Right lobe of liver (tissue), 6 donors: ENCODE measurements at regions not wholly inside any gene's neighbourhood (a gene's known extent, or its start where the extent isn't known, plus 50 kb on each side); places are given as distances from the start of the nearest gene placed in this dataset.
"Not testable (repeated sequence)": the region's sequence is repeated elsewhere in the genome, so short reads cannot be mapped to it uniquely, and the experiment has no call there.

Experiments used
- ATAC-seq, 4 donors: fragments of 200-7000 bp; cut with Tn5 transposase; one replicate each; pipeline ENCODE4 v1.9.1; 2020; ENCODE audit warnings: mild to moderate bottlenecking in 4 of 4, moderate library complexity in 4 of 4
- DNase-seq, 3 donors: peaks; one replicate each; pipeline ENCODE4 v3.0.0-alpha.2; 2020
- H3K27ac ChIP-seq, 3 donors: fragments of 200-600 bp; one replicate each; pipeline ENCODE4 v1.8.0; 2022
- H3K27me3 ChIP-seq, 2 donors: fragments of 200-600 bp; one replicate each; pipeline ENCODE4 v1.8.0; 2022
- H3K36me3 ChIP-seq, 4 donors: fragments of 200-600 bp; sonication (generic) in 1 of 4; one replicate each; pipeline versions ENCODE4 v1.5.1 to v1.8.0; 2017 to 2022; ENCODE audit warnings: control low read depth in 1 of 4
- H3K4me1 ChIP-seq, 4 donors: fragments of 200-600 bp; sonication (generic) in 1 of 4; one replicate each; pipeline versions ENCODE4 v1.5.1 to v1.8.0; 2017 to 2022; ENCODE audit warnings: control low read depth in 1 of 4
- H3K4me3 ChIP-seq, 3 donors: fragments of 200-600 bp; one replicate each; pipeline ENCODE4 v1.8.0; 2022
- H3K9me3 ChIP-seq, 4 donors: fragments of 200-600 bp; sonication (generic) in 1 of 4; one replicate each; pipeline versions ENCODE4 v1.5.1 to v1.8.0; 2017 to 2022; ENCODE audit warnings: control low read depth in 1 of 4
- CTCF ChIP-seq, 4 donors: fragments of 200-600 bp in 3 of 4; fragments of 450-650 bp in 1 of 4; IDR thresholded peaks; one replicate each; pipeline versions ENCODE4 v1.5.1 to v1.8.0; 2016 to 2022; ENCODE audit warnings: antibody characterized with exemption in 4 of 4, mild to moderate bottlenecking in 2 of 4
- POLR2A ChIP-seq: fragments of 450-650 bp; IDR thresholded peaks from one replicate; pipeline ENCODE4 v1.6.1; 2017; ENCODE audit warnings: antibody characterized with exemption, mild to moderate bottlenecking
- WGBS: methylation state at CpG from one replicate; pipeline ENCODE4 v1.1.6; 2018; ENCODE audit warnings: low coverage, low lambda C conversion rate; ENCODE audit not compliant: insufficient coverage; ENCODE audit errors: missing lambda C conversion rate; 5-methylcytosine and 5-hydroxymethylcytosine counted together
- intact Hi-C, 2 donors: fragments of 100-400 bp; cut with DNase I; formaldehyde crosslinking; loops; one replicate each; pipeline versions ENCODE4 v1.11.2 to v1.14.1; 2022
- donor health status: DM: no; HTN: yes; CAD: no.
- donor health status: DM: no; HTN: no; CAD: no.
- donor health status: DM: no; HTN: no; CAD: no.
- donor health status: DM: no; HTN: yes; CAD: no.
- donor health status: DM: no; HTN: yes; CAD: no.

GRCh38 chr13:30529085-30529834 lies 63.5 kb upstream of the HMGB1 start:
- Histone ChIP-seq H3K4me3 (no peak overlapping the region), H3K9me3 (no peaks in the 10 kb centered on the region), H3K4me1 (no peaks in the 10 kb centered on the region), H3K36me3 (no peaks in the 10 kb centered on the region), H3K27me3 (no peaks in the 10 kb centered on the region), H3K27ac (no peak overlapping the region)
- WGBS, result 81% methylated on average over 8 of the region's 8 CpGs
- no peak for DNase-seq
- TF ChIP-seq POLR2A (no peak), CTCF (IDR thresholded peaks at IDR 0.05) (no peak)
- no peak for ATAC-seq
- intact Hi-C loops, result no loop called here

- 72% methylated on average over 2 of the region's 2 CpGs for WGBS
- intact Hi-C loops, result no loop called here
- DNase-seq, result no peak
- no peak for ATAC-seq
- no peak overlapping the region for H3K4me3 ChIP-seq
- H3K36me3 ChIP-seq, result no peaks in the 10 kb centered on the region
- H3K9me3 ChIP-seq, result no peaks in the 10 kb centered on the region
- H3K27ac ChIP-seq, result no peak overlapping the region
- TF ChIP-seq CTCF (IDR thresholded peaks at IDR 0.05) (no peak), POLR2A (no peak)
- no peaks in the 10 kb centered on the region for H3K27me3 ChIP-seq
- no peaks in the 10 kb centered on the region for H3K4me1 ChIP-seq
Observed at GRCh38 chr13:30535046-30535445, 69.3 kb upstream of the HMGB1 start.

GRCh38 chr13:30545320-30545719 lies 72.4 kb upstream of the USPL1 start:
- Histone ChIP-seq H3K27ac (no peak overlapping the region), H3K9me3 (no peaks in the 10 kb centered on the region), H3K36me3 (no peaks in the 10 kb centered on the region), H3K4me1 (no peaks in the 10 kb centered on the region), H3K4me3 (no peak overlapping the region), H3K27me3 (no peaks in the 10 kb centered on the region)
- ATAC-seq, result no peak
- TF ChIP-seq POLR2A (no peak), CTCF (IDR thresholded peaks at IDR 0.05) (no peak)
- DNase-seq, result no peak
- intact Hi-C loops, result no loop called here
- 95% methylated on average over 2 of the region's 2 CpGs for WGBS

DNA sequence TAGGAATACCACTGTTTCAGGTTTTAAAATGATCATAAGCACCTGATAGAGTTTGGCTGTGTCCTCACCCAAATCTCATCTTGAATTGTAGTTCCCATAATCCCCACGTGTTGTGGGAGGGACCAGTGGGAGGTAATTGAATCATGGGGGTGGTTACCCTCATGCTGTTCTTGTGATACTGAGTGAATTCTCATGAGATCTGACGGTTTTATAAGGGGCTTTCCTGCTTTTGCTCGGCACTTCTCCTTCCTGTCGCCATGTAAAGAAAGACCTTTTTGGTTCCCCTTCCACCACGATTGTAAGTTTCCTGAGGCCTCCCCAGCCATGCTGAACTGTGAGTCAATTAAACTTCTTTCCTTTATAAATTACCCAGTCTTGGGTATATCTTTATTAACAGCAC lies 69.7 kb upstream of the USPL1 start:
- H3K4me3 ChIP-seq, H3K4me1 ChIP-seq, ATAC-seq, H3K27ac ChIP-seq, intact Hi-C loops, H3K36me3 ChIP-seq, DNase-seq, H3K27me3 ChIP-seq, H3K9me3 ChIP-seq: not testable (repeated sequence)
- 59% methylated on average over 4 of the region's 5 CpGs for WGBS

DNA sequence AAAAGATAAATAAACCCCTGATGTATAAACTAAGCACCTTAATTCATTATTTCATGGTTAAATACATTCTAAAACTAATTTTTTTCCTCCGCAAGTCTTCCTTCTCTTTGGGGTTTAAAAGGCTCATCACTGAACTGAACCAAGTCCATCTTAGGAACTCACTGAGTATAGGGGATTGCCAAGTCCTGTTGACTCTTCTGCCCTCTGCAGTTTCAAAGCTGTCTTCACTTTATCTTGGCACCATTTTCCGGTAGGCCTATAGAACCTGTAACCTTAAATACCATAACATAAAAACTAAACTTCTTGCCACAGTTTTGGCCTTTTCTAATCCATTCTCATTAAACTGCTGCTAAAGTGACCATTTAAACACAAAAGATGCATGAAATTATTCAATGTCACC lies 66.5 kb upstream of the USPL1 start:
- no peak for DNase-seq

More for the DNA sequence above, 66.5 kb upstream of the USPL1 start:
- WGBS, result 51% methylated on average over 2 of the region's 2 CpGs
- no peak for TF ChIP-seq POLR2A
- peak; percentile 32 to 52 (median 41) for TF ChIP-seq CTCF (IDR thresholded peaks at IDR 0.05)
- no peaks in the 10 kb centered on the region for H3K36me3 ChIP-seq
- no peak overlapping the region for H3K4me3 ChIP-seq
- H3K4me1 ChIP-seq, result no peaks in the 10 kb centered on the region
- H3K27ac ChIP-seq, result no peak overlapping the region
- intact Hi-C loops, result no loop called here
- ATAC-seq, result peak; percentile 79 to 86 (median 82)
- H3K9me3 ChIP-seq, result no peaks in the 10 kb centered on the region
- H3K27me3 ChIP-seq, result no peaks in the 10 kb centered on the region
